GM12878 (cell line): ENCODE measurements at regions not wholly inside any gene's neighbourhood (a gene's known extent, or its start where the extent isn't known, plus 50 kb on each side); places are given as distances from the start of the nearest gene placed in this dataset.

Experiments
- ATAC-seq: fragments of 200-7000 bp; cut with Tn5 transposase; 3 replicates; pipeline ENCODE4 v1.9.1; 2020; ENCODE audit warnings: mild to moderate bottlenecking, moderate library complexity
- BruUV-seq: library from RNA; stranded (reverse); fragments of 400-500 nt; replicated peaks from 2 replicates; lab custom pipeline; 2021; lab: Mats Ljungman, UMichigan
- CTCF ChIA-PET: fragments of 300-600 bp; sonication (Branson Sonifier 250); formaldehyde crosslinking; extraction: SDS; loops from one replicate; lab custom pipeline; 2021; ENCODE audit warnings: inconsistent platforms; lab: Yijun Ruan, JAX
- POLR2A ChIA-PET: fragments of 350-600 bp; formaldehyde crosslinking; extraction: SDS; loops from one replicate; lab custom pipeline; 2021; ENCODE audit warnings: inconsistent platforms; lab: Charles Lee
- RAD21 ChIA-PET: fragments of 300-600 bp; sonication (Branson Sonifier 250); formaldehyde crosslinking; loops from one replicate; lab custom pipeline; 2023; ENCODE audit warnings: antibody characterized with exemption; ENCODE audit not compliant: unreplicated experiment; lab: Charles Lee
- SMC1A ChIA-PET: fragments of 300-600 bp; sonication (Branson Sonifier 250); formaldehyde crosslinking; loops from one replicate; lab custom pipeline; 2023; ENCODE audit not compliant: unreplicated experiment, uncharacterized antibody; lab: Charles Lee
- DNase-seq: peaks from one replicate; pipeline ENCODE4 v3.0.0-alpha.2; 2011; ENCODE audit warnings: low read depth, low spot score
- FAIRE-seq: peaks from 3 replicates; lab custom pipeline; 2011; peaks lifted over from hg19 to GRCh38; lab: Jason Lieb, UNC
- H2AFZ ChIP-seq: 2 replicates; pipeline ENCODE4 v1.6.0; 2011; ENCODE audit warnings: low read depth, low read length, control low read depth; ENCODE audit not compliant: control insufficient read depth
- H3K27ac ChIP-seq: 2 replicates; pipeline ENCODE4 v1.5.1; 2011; ENCODE audit warnings: control low read depth; ENCODE audit not compliant: control insufficient read depth, insufficient read depth
- H3K27me3 ChIP-seq, 2 experiments: replicated peaks in 1 of 2; 2 replicates each; pipeline versions ENCODE4 v1.6.0 to v1.6.1; 2011; ENCODE audit warnings: low read length in 1 of 2; ENCODE audit not compliant: control insufficient read depth in 2 of 2, insufficient read depth in 2 of 2
- H3K36me3 ChIP-seq, 2 experiments: 2 replicates each; pipeline ENCODE4 v1.5.1; 2011; ENCODE audit warnings: low read length in 1 of 2; ENCODE audit not compliant: control insufficient read depth in 2 of 2, insufficient read depth in 2 of 2
- H3K4me1 ChIP-seq: 2 replicates; pipeline ENCODE4 v1.6.1; 2011; ENCODE audit warnings: mild to moderate bottlenecking, low read length, moderate library complexity, mixed read lengths; ENCODE audit not compliant: control insufficient read depth, insufficient read depth
- H3K4me2 ChIP-seq: 2 replicates; pipeline ENCODE4 v1.6.0; 2011; ENCODE audit warnings: control low read depth; ENCODE audit not compliant: control insufficient read depth, insufficient read depth
- H3K4me3 ChIP-seq: fragments of 200-600 bp; sonication (generic); 2 replicates; pipeline ENCODE4 v1.5.1; 2016
- H3K79me2 ChIP-seq: 2 replicates; pipeline ENCODE4 v1.6.0; 2011; ENCODE audit warnings: low read length; ENCODE audit not compliant: control insufficient read depth, insufficient read depth
- H3K9ac ChIP-seq: 2 replicates; pipeline ENCODE4 v1.8.0; 2011; ENCODE audit warnings: low read length, control low read depth, mixed read lengths; ENCODE audit not compliant: control insufficient read depth, insufficient read depth
- H3K9me3 ChIP-seq: replicated peaks from 3 replicates; pipeline ENCODE4 v1.5.1; 2011; ENCODE audit warnings: mild to moderate bottlenecking, low read length; ENCODE audit not compliant: control insufficient read depth, insufficient read depth
- H4K20me1 ChIP-seq: 2 replicates; pipeline ENCODE4 v1.6.0; 2011; ENCODE audit not compliant: control insufficient read depth, insufficient read depth
- BCL11A ChIP-seq: IDR thresholded peaks from 2 replicates; pipeline ENCODE4 v1.6.1; 2011; ENCODE audit warnings: low read depth, low read length
- CBX5 ChIP-seq: sonication (generic); IDR thresholded peaks from 2 replicates; pipeline ENCODE4 v1.6.1; 2016; ENCODE audit warnings: low read depth, moderate library complexity, mild to moderate bottlenecking, inconsistent platforms
- DPF2 ChIP-seq: fragments of 450-650 bp; IDR thresholded peaks from 2 replicates; pipeline ENCODE4 v1.6.1; 2017; ENCODE audit warnings: mild to moderate bottlenecking
- KDM1A ChIP-seq: fragments of 200-600 bp; sonication (generic); IDR thresholded peaks from 2 replicates; pipeline ENCODE4 v1.6.1; 2016; ENCODE audit warnings: borderline replicate concordance
- MEF2B ChIP-seq: fragments of 450-650 bp; IDR thresholded peaks from 2 replicates; pipeline ENCODE4 v1.6.1; 2018; ENCODE audit warnings: mild to moderate bottlenecking, moderate library complexity; ENCODE audit not compliant: partially characterized antibody, poor library complexity, severe bottlenecking
- RCOR1 ChIP-seq: conservative IDR thresholded peaks from 2 replicates; pipeline ENCODE4 v1.6.1; 2012; ENCODE audit warnings: low read depth, low read length, improper control_type of control experiment
- RFX5 ChIP-seq: IDR thresholded peaks from 2 replicates; pipeline ENCODE4 v1.6.1; 2011; ENCODE audit warnings: low read depth, low read length, improper control_type of control experiment
- ZNF622 ChIP-seq: fragments of 450-650 bp; IDR thresholded peaks from 2 replicates; pipeline ENCODE4 v1.6.1; 2017; ENCODE audit warnings: mild to moderate bottlenecking, inconsistent platforms
- ZZZ3 ChIP-seq: IDR thresholded peaks from 2 replicates; pipeline ENCODE4 v1.6.1; 2011; ENCODE audit warnings: low read depth; ENCODE audit not compliant: control insufficient read depth, insufficient read length
- WGBS: methylation state at CpG from one replicate; pipeline ENCODE4 v1.1.6; 2016; ENCODE audit warnings: low lambda C conversion rate; ENCODE audit not compliant: insufficient replicate concordance, insufficient coverage; ENCODE audit errors: missing lambda C conversion rate; 5-methylcytosine and 5-hydroxymethylcytosine counted together
- in situ Hi-C: fragments of 300-500 bp; cut with MboI; formaldehyde crosslinking; loops from 9 replicates; pipeline ENCODE4 v1.14.3; 2018; ENCODE audit warnings: mixed read lengths
- intact Hi-C: fragments of 100-400 bp; cut with micrococcal nuclease; formaldehyde crosslinking; loops from one replicate; pipeline ENCODE4 v1.14.2; 2022; ENCODE audit not compliant: unreplicated experiment
- TF ChIP-seq, protein P1 (sequence below): IDR thresholded peaks from 2 replicates; pipeline ENCODE4 v1.6.1; 2012; ENCODE audit warnings: low read depth, low read length, improper control_type of control experiment
- TF ChIP-seq, protein P2 (sequence below): fragments of 450-650 bp; formaldehyde crosslinking; IDR thresholded peaks from 2 replicates; pipeline ENCODE4 v1.5.0; 2022; ENCODE audit warnings: mild to moderate bottlenecking, missing genetic modification characterization
- TF ChIP-seq, protein P3 (sequence below), 3 experiments: IDR thresholded peaks in 2 of 3; conservative IDR thresholded peaks in 1 of 3; 2 replicates each; pipeline ENCODE4 v1.5.1; 2011; ENCODE audit warnings: low read depth in 3 of 3, low read length in 3 of 3, mild to moderate bottlenecking in 3 of 3, control low read depth in 2 of 3, moderate library complexity in 2 of 3, inconsistent platforms in 1 of 3, mixed read lengths in 1 of 3; ENCODE audit not compliant: control insufficient read depth in 2 of 3, insufficient read depth in 1 of 3; ENCODE audit errors: extremely low read depth in 1 of 3
- TF ChIP-seq, protein P4 (sequence below): fragments of 450-650 bp; IDR thresholded peaks from 2 replicates; pipeline ENCODE4 v1.6.1; 2017; ENCODE audit warnings: antibody characterized with exemption, mild to moderate bottlenecking, moderate library complexity

DNA sequence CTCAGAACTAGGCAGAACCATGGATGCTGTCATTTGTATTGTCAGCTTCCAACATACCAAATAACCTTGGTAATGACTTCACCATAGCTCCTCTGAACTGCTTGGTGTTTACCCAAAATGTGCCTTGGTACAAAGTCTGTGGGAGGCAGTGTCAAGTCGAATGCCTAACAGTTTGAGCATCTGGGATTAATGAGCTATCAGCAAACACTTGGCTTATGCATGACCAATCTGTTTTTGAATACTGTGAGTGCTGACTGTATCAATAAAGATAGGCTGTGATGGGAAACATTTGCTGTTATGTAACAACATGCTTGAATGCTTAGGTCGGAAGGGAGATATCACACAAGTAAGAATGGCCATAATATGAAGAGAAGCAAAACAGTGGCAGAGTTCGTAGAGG lies 455.4 kb downstream of the CMPK2 start:
- ChIA-PET POLR2A (no interaction called here), SMC1A (interaction anchor here (1.0 kb wide), 1 partner anchor 30 kb away, joined by 3 read pairs; no protein-coding TSS in a partner anchor), RAD21 (no interaction called here), CTCF (no interaction called here)
- in situ Hi-C loops (no loop called here), intact Hi-C loops (no loop called here)
- Histone ChIP-seq H3K9ac (no peak overlapping the region), H3K4me1 (no peaks in the 10 kb centered on the region), H4K20me1 (no peaks in the 10 kb centered on the region), H3K9me3 (no peaks in the 10 kb centered on the region), H2AFZ (no peak overlapping the region), H3K36me3 (no peaks in the 10 kb centered on the region), H3K4me2 (no peak overlapping the region), H3K4me3 (no peak overlapping the region), H3K79me2 (no peaks in the 10 kb centered on the region), H3K27me3 (no peaks in the 10 kb centered on the region), H3K27ac (no peak overlapping the region)
- WGBS: 40% methylated on average over 3 of the region's 3 CpGs
- no peak for ATAC-seq
- DNase-seq: no peak
- FAIRE-seq: no peak
- no TSS peak for BruUV-seq
- TF ChIP-seq KDM1A (no peak), RCOR1 (no peak), MEF2B (no peak), CBX5 (no peak), BCL11A (no peak), RFX5 (no peak), ZZZ3 (no peak), DPF2 (no peak), ZNF622 (no peak)
- TF ChIP-seq, protein P1, sequence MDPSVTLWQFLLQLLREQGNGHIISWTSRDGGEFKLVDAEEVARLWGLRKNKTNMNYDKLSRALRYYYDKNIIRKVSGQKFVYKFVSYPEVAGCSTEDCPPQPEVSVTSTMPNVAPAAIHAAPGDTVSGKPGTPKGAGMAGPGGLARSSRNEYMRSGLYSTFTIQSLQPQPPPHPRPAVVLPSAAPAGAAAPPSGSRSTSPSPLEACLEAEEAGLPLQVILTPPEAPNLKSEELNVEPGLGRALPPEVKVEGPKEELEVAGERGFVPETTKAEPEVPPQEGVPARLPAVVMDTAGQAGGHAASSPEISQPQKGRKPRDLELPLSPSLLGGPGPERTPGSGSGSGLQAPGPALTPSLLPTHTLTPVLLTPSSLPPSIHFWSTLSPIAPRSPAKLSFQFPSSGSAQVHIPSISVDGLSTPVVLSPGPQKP: no peak
- TF ChIP-seq, protein P2, sequence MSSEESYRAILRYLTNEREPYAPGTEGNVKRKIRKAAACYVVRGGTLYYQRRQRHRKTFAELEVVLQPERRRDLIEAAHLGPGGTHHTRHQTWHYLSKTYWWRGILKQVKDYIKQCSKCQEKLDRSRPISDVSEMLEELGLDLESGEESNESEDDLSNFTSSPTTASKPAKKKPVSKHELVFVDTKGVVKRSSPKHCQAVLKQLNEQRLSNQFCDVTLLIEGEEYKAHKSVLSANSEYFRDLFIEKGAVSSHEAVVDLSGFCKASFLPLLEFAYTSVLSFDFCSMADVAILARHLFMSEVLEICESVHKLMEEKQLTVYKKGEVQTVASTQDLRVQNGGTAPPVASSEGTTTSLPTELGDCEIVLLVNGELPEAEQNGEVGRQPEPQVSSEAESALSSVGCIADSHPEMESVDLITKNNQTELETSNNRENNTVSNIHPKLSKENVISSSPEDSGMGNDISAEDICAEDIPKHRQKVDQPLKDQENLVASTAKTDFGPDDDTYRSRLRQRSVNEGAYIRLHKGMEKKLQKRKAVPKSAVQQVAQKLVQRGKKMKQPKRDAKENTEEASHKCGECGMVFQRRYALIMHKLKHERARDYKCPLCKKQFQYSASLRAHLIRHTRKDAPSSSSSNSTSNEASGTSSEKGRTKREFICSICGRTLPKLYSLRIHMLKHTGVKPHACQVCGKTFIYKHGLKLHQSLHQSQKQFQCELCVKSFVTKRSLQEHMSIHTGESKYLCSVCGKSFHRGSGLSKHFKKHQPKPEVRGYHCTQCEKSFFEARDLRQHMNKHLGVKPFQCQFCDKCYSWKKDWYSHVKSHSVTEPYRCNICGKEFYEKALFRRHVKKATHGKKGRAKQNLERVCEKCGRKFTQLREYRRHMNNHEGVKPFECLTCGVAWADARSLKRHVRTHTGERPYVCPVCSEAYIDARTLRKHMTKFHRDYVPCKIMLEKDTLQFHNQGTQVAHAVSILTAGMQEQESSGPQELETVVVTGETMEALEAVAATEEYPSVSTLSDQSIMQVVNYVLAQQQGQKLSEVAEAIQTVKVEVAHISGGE: no peak
- TF ChIP-seq, protein P3, sequence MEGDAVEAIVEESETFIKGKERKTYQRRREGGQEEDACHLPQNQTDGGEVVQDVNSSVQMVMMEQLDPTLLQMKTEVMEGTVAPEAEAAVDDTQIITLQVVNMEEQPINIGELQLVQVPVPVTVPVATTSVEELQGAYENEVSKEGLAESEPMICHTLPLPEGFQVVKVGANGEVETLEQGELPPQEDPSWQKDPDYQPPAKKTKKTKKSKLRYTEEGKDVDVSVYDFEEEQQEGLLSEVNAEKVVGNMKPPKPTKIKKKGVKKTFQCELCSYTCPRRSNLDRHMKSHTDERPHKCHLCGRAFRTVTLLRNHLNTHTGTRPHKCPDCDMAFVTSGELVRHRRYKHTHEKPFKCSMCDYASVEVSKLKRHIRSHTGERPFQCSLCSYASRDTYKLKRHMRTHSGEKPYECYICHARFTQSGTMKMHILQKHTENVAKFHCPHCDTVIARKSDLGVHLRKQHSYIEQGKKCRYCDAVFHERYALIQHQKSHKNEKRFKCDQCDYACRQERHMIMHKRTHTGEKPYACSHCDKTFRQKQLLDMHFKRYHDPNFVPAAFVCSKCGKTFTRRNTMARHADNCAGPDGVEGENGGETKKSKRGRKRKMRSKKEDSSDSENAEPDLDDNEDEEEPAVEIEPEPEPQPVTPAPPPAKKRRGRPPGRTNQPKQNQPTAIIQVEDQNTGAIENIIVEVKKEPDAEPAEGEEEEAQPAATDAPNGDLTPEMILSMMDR (IDR thresholded peaks at IDR 0.05 in 2 of 3, conservative IDR thresholded peaks at IDR 0.05 in 1 of 3; ENCODE audit: control insufficient read depth in 2 of 3, extremely low read depth in 1 of 3, insufficient read depth in 1 of 3, low read depth in 3 of 3, low read length in 3 of 3): no peak
- TF ChIP-seq, protein P4, sequence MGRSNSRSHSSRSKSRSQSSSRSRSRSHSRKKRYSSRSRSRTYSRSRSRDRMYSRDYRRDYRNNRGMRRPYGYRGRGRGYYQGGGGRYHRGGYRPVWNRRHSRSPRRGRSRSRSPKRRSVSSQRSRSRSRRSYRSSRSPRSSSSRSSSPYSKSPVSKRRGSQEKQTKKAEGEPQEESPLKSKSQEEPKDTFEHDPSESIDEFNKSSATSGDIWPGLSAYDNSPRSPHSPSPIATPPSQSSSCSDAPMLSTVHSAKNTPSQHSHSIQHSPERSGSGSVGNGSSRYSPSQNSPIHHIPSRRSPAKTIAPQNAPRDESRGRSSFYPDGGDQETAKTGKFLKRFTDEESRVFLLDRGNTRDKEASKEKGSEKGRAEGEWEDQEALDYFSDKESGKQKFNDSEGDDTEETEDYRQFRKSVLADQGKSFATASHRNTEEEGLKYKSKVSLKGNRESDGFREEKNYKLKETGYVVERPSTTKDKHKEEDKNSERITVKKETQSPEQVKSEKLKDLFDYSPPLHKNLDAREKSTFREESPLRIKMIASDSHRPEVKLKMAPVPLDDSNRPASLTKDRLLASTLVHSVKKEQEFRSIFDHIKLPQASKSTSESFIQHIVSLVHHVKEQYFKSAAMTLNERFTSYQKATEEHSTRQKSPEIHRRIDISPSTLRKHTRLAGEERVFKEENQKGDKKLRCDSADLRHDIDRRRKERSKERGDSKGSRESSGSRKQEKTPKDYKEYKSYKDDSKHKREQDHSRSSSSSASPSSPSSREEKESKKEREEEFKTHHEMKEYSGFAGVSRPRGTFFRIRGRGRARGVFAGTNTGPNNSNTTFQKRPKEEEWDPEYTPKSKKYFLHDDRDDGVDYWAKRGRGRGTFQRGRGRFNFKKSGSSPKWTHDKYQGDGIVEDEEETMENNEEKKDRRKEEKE: no peak
